WTC11 (cell line): ENCODE measurements at regions not wholly inside any gene's neighbourhood (a gene's known extent, or its start where the extent isn't known, plus 50 kb on each side); places are given as distances from the start of the nearest gene placed in this dataset.

Experiments used
- ATAC-seq: fragments of 200-7000 bp; cut with Tn5 transposase; 2 replicates; pipeline ENCODE4 v1.10.0; 2021; ENCODE audit warnings: mild to moderate bottlenecking, moderate library complexity
- CTCF ChIA-PET: fragments of 300-600 bp; sonication (Branson Sonifier 250); formaldehyde crosslinking; loops from one replicate; lab custom pipeline; 2021; ENCODE audit warnings: antibody characterized with exemption; lab: Charles Lee
- POLR2A ChIA-PET: fragments of 350-600 bp; sonication (Branson Sonifier 250); formaldehyde crosslinking; loops from one replicate; lab custom pipeline; 2021; ENCODE audit warnings: antibody characterized with exemption; lab: Charles Lee
- DNase-seq: peaks from one replicate; pipeline ENCODE4 v3.0.0; 2021; ENCODE audit warnings: low spot score
- H3K27ac Mint-ChIP-seq: 2 replicates; pipeline ENCODE4 v1.8.0; 2021; ENCODE audit warnings: mixed read lengths
- H3K27me3 Mint-ChIP-seq: 2 replicates; pipeline ENCODE4 v1.8.0; 2021; ENCODE audit warnings: low read depth, mild to moderate bottlenecking, moderate library complexity, mixed read lengths
- H3K36me3 Mint-ChIP-seq: 2 replicates; pipeline ENCODE4 v1.8.0; 2021; ENCODE audit warnings: mixed read lengths
- H3K4me1 Mint-ChIP-seq: 2 replicates; pipeline ENCODE4 v1.8.0; 2022; ENCODE audit warnings: mixed read lengths
- H3K4me3 Mint-ChIP-seq: 2 replicates; pipeline ENCODE4 v1.8.0; 2021; ENCODE audit warnings: mild to moderate bottlenecking, moderate library complexity, mixed read lengths
- H3K9me3 Mint-ChIP-seq: 2 replicates; pipeline ENCODE4 v1.8.0; 2021; ENCODE audit warnings: mixed read lengths
- AR ChIP-seq: fragments of 250-450 bp; sonication (Bioruptor Pico); IDR thresholded peaks from 2 replicates; pipeline ENCODE4 v1.9.0; 2021; ENCODE audit warnings: mild to moderate bottlenecking
- ATF6 ChIP-seq: sonication (generic); formaldehyde crosslinking; IDR thresholded peaks from 2 replicates; pipeline ENCODE4 v1.8.1; 2023; ENCODE audit warnings: mild to moderate bottlenecking, missing genetic modification reagents
- E2F5 ChIP-seq: sonication (generic); formaldehyde crosslinking; IDR thresholded peaks from 2 replicates; pipeline ENCODE4 v1.8.1; 2022; ENCODE audit warnings: mild to moderate bottlenecking, moderate library complexity, missing genetic modification reagents
- EMX1 ChIP-seq: fragments of 250-450 bp; sonication (Bioruptor Pico); IDR thresholded peaks from 2 replicates; pipeline ENCODE4 v1.8.0; 2021; ENCODE audit warnings: mild to moderate bottlenecking
- GRHL2 ChIP-seq: fragments of 250-450 bp; sonication (Bioruptor Pico); IDR thresholded peaks from 2 replicates; pipeline ENCODE4 v1.8.0; 2022; ENCODE audit warnings: mild to moderate bottlenecking, moderate library complexity; ENCODE audit not compliant: insufficient replicate concordance, severe bottlenecking
- HMGA2 ChIP-seq: fragments of 250-450 bp; sonication (Bioruptor Pico); IDR thresholded peaks from 2 replicates; pipeline ENCODE4 v1.4.0; 2021; ENCODE audit warnings: mild to moderate bottlenecking, moderate library complexity
- JAZF1 ChIP-seq: fragments of 250-450 bp; sonication (Bioruptor Pico); IDR thresholded peaks from 2 replicates; pipeline ENCODE4 v1.9.0; 2021; ENCODE audit warnings: moderate library complexity, mild to moderate bottlenecking, inconsistent platforms
- JUN ChIP-seq: sonication (generic); formaldehyde crosslinking; IDR thresholded peaks from 2 replicates; pipeline ENCODE4 v1.8.0; 2023; ENCODE audit warnings: mild to moderate bottlenecking, missing genetic modification reagents
- MLX ChIP-seq: sonication (generic); formaldehyde crosslinking; IDR thresholded peaks from 2 replicates; pipeline ENCODE4 v1.8.1; 2023; ENCODE audit warnings: mild to moderate bottlenecking, missing genetic modification reagents, moderate library complexity
- MYBL2 ChIP-seq: sonication (generic); formaldehyde crosslinking; IDR thresholded peaks from 2 replicates; pipeline ENCODE4 v1.8.1; 2023; ENCODE audit warnings: mild to moderate bottlenecking, moderate library complexity, missing genetic modification reagents
- PRDM15 ChIP-seq: sonication (generic); formaldehyde crosslinking; IDR thresholded peaks from 2 replicates; pipeline ENCODE4 v1.8.0; 2022; ENCODE audit warnings: missing genetic modification reagents
- PRRX2 ChIP-seq: fragments of 250-450 bp; sonication (Bioruptor Pico); IDR thresholded peaks from 2 replicates; pipeline ENCODE4 v1.8.0; 2021; ENCODE audit warnings: mild to moderate bottlenecking
- SMAD4 ChIP-seq: sonication (generic); formaldehyde crosslinking; IDR thresholded peaks from 2 replicates; pipeline ENCODE4 v1.8.0; 2022; ENCODE audit warnings: mild to moderate bottlenecking, missing genetic modification reagents
- ZBTB21 ChIP-seq: sonication (generic); formaldehyde crosslinking; IDR thresholded peaks from 2 replicates; pipeline ENCODE4 v1.8.1; 2023; ENCODE audit warnings: mild to moderate bottlenecking, missing genetic modification reagents, borderline replicate concordance
- TF ChIP-seq, protein P1 (sequence below): sonication (generic); formaldehyde crosslinking; IDR thresholded peaks from 2 replicates; pipeline ENCODE4 v1.8.1; 2022; ENCODE audit warnings: low read depth, mild to moderate bottlenecking, moderate library complexity, missing genetic modification reagents, borderline replicate concordance

GRCh38 chr2:19818039-19818438 lies 83.7 kb downstream of the TTC32 start (continued):
- TF ChIP-seq AR (CRISPR knock-in tag) = no peak
- TF ChIP-seq JUN = no peak
- no peak for TF ChIP-seq EMX1
- TF ChIP-seq MLX (CRISPR knock-in tag) = no peak
- TF ChIP-seq MYBL2 = no peak
- no peak for TF ChIP-seq GRHL2 (CRISPR knock-in tag)
- TF ChIP-seq E2F5 (CRISPR knock-in tag) = no peak
- no peak for TF ChIP-seq PRDM15
- no peak for TF ChIP-seq HMGA2
- TF ChIP-seq, all 79 proteins: peak for 0

- no peak for TF ChIP-seq EMX1
- no peak for TF ChIP-seq JAZF1 (CRISPR knock-in tag)
- Mint-ChIP-seq H3K4me1 (no peaks in the 10 kb centered on the region), H3K9me3 (no peaks in the 10 kb centered on the region), H3K36me3 (no peaks in the 10 kb centered on the region), H3K4me3 (no peak overlapping the region), H3K27ac (no peak overlapping the region), H3K27me3 (no peaks in the 10 kb centered on the region)
- CTCF ChIA-PET = no interaction called here
- ATAC-seq (no peak), DNase-seq (no peak)
- POLR2A ChIA-PET = no interaction called here
Measured at GRCh38 chr2:19815746-19816145, 86.0 kb downstream of the TTC32 start.

GRCh38 chr2:19812166-19812565 lies 89.6 kb downstream of the TTC32 start:
- ChIA-PET CTCF (no interaction called here), POLR2A (no interaction called here)
- Mint-ChIP-seq H3K27ac (no peak overlapping the region), H3K4me3 (no peak overlapping the region), H3K4me1 (no peaks in the 10 kb centered on the region), H3K9me3 (no peaks in the 10 kb centered on the region), H3K27me3 (no peaks in the 10 kb centered on the region), H3K36me3 (no peaks in the 10 kb centered on the region)
- DNase-seq = no peak
- ATAC-seq = no peak
- TF ChIP-seq SMAD4 (no peak), ATF6 (CRISPR knock-in tag) (no peak), ZBTB21 (CRISPR knock-in tag) (no peak), PRRX2 (no peak)
- TF ChIP-seq, protein P1, sequence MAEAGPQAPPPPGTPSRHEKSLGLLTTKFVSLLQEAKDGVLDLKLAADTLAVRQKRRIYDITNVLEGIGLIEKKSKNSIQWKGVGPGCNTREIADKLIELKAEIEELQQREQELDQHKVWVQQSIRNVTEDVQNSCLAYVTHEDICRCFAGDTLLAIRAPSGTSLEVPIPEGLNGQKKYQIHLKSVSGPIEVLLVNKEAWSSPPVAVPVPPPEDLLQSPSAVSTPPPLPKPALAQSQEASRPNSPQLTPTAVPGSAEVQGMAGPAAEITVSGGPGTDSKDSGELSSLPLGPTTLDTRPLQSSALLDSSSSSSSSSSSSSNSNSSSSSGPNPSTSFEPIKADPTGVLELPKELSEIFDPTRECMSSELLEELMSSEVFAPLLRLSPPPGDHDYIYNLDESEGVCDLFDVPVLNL (CRISPR knock-in tag) = no peak
